HepG2 (cell line): ENCODE measurements at regions not wholly inside any gene's neighbourhood (a gene's known extent, or its start where the extent isn't known, plus 50 kb on each side); places are given as distances from the start of the nearest gene placed in this dataset.

Experiments
- CEBPB ChIP-seq: IDR thresholded peaks from 2 replicates; pipeline ENCODE4 v1.6.1; 2011; ENCODE audit warnings: low read depth, low read length, improper control_type of control experiment, borderline replicate concordance
- CHD4 ChIP-seq: fragments of 200-600 bp; sonication (generic); IDR thresholded peaks from 2 replicates; pipeline ENCODE4 v1.7.0; 2017; ENCODE audit warnings: mild to moderate bottlenecking, low read length, borderline replicate concordance
- CTCF ChIP-seq: sonication (generic); formaldehyde crosslinking; IDR thresholded peaks from 2 replicates; pipeline ENCODE4 v1.5.0; 2020; ENCODE audit warnings: mild to moderate bottlenecking, missing genetic modification reagents, moderate library complexity
- HMG20A ChIP-seq: IDR thresholded peaks from 2 replicates; pipeline ENCODE4 v1.6.1; 2016; ENCODE audit warnings: borderline replicate concordance
- NR2C2 ChIP-seq: sonication (generic); formaldehyde crosslinking; IDR thresholded peaks from 2 replicates; pipeline ENCODE4 v1.4.0; 2020; ENCODE audit warnings: missing genetic modification reagents, mild to moderate bottlenecking, moderate library complexity, borderline replicate concordance
- POLR2A ChIP-seq, 2 experiments: IDR thresholded peaks; 2 replicates each; pipeline ENCODE4 v1.6.1; 2011; ENCODE audit warnings: low read depth in 2 of 2, low read length in 2 of 2, mild to moderate bottlenecking in 1 of 2, moderate library complexity in 1 of 2; ENCODE audit not compliant: insufficient read depth in 1 of 2
- TAF15 ChIP-seq: fragments of 200-400 bp; formaldehyde crosslinking; IDR thresholded peaks from one replicate; pipeline ENCODE4 v1.6.1; 2018; ENCODE audit warnings: mild to moderate bottlenecking, low read depth, low read length; ENCODE audit not compliant: poor library complexity, severe bottlenecking
- ZNF549 ChIP-seq: sonication (generic); formaldehyde crosslinking; IDR thresholded peaks from 2 replicates; pipeline ENCODE4 v1.5.0; 2020; ENCODE audit warnings: missing genetic modification reagents
- ZNF766 ChIP-seq: sonication (generic); formaldehyde crosslinking; IDR thresholded peaks from 2 replicates; pipeline ENCODE4 v1.5.0; 2020; ENCODE audit warnings: missing genetic modification reagents, borderline replicate concordance

GRCh38 chr1:172822886-172823285, 164.0 kb downstream of the FASLG start:
- no peak for TF ChIP-seq ZNF766 (CRISPR knock-in tag)
- no peak for TF ChIP-seq ZNF549 (CRISPR knock-in tag)
- no peak for TF ChIP-seq CEBPB
- TF ChIP-seq TAF15 = no peak
- no peak for TF ChIP-seq HMG20A (CRISPR knock-in tag)
- TF ChIP-seq POLR2A (IDR thresholded peaks at IDR 0.05; ENCODE audit: insufficient read depth in 1 of 2, low read depth in 2 of 2, low read length in 2 of 2) = no peak
- TF ChIP-seq NR2C2 (CRISPR knock-in tag) = no peak
- TF ChIP-seq CTCF (CRISPR knock-in tag) = no peak
- no peak for TF ChIP-seq CHD4
